Retinal pigment epithelial cell (primary cell): ENCODE measurements at regions not wholly inside any gene's neighbourhood (a gene's known extent, or its start where the extent isn't known, plus 50 kb on each side); places are given as distances from the start of the nearest gene placed in this dataset.
"Not testable (repeated sequence)": the region's sequence is repeated elsewhere in the genome, so short reads cannot be mapped to it uniquely, and the experiment has no call there.

Source experiments
- DNase-seq: peaks from one replicate; pipeline ENCODE4 v3.0.0-alpha.2; 2010; ENCODE audit warnings: low read depth
- H3K4me3 ChIP-seq: 2 replicates; pipeline ENCODE4 v1.5.1; 2011; ENCODE audit warnings: mild to moderate bottlenecking, low read length, control low read depth, moderate library complexity
- CTCF ChIP-seq: conservative IDR thresholded peaks from 2 replicates; pipeline ENCODE4 v1.5.1; 2011; ENCODE audit warnings: low read depth, low read length, control low read depth, inconsistent platforms

GRCh38 chr16:26818393-26818792 is 248.3 kb upstream of the C16orf82 start:
- H3K4me3 ChIP-seq = no peak overlapping the region
- TF ChIP-seq CTCF = no peak
- no peak for DNase-seq

DNA sequence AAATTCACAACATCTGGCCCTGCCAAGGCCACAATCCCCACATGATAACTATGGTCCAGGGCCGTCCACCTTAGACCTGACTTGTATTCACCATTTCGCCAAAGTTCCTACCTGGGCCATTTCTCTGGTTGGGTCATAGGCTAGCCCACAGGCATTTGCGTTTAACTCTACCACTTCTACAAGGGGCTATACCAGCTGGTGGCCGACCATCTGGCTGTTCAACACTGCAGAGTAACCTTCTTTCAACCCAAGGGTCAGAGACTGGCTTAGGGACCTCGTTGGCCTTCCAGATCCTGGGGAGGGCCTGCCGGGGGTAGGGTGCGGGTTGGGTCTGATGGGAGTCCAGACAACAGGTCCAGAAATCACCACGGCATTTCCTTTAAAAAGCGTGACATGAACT is 242.3 kb upstream of the C16orf82 start:
- H3K4me3 ChIP-seq = no peak overlapping the region
- DNase-seq = no peak
- TF ChIP-seq CTCF = no peak

DNA sequence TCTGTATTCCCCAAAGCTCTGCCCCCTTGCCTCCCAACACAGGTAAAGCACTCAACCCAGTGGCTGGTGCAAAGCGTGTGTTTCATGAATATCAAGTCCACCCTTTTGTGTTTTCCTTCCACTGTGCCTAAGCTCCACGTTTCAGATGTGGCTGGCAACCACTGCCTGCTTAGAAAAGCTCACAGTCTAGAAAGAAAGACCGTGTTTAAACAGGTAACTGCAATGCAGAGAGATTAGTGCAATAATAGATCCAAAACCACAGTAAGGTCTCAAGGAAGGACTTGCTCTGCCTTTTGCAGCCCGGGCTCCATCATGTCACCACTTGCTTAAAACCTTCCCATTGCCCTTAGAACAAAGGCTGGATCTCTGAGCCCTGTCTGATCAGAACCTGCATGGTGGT is 240.2 kb upstream of the C16orf82 start:
- H3K4me3 ChIP-seq = no peak overlapping the region
- DNase-seq = no peak
- TF ChIP-seq CTCF = no peak

GRCh38 chr16:26827386-26827785 is 239.3 kb upstream of the C16orf82 start:
- no peak for DNase-seq
- no peak for TF ChIP-seq CTCF
- no peak overlapping the region for H3K4me3 ChIP-seq

GRCh38 chr16:26830428-26831127 is 236.1 kb upstream of the C16orf82 start:
- H3K4me3 ChIP-seq = no peak overlapping the region
- no peak for TF ChIP-seq CTCF
- no peak for DNase-seq

GRCh38 chr16:26836114-26836513 is 230.6 kb upstream of the C16orf82 start:
- not testable (repeated sequence) for DNase-seq, H3K4me3 ChIP-seq

GRCh38 chr16:26838931-26839330 is 227.8 kb upstream of the C16orf82 start:
- no peak overlapping the region for H3K4me3 ChIP-seq
- no peak for TF ChIP-seq CTCF
- no peak for DNase-seq
